ENCODE measurements at regions not wholly inside any gene's neighbourhood (a gene's known extent, or its start where the extent isn't known, plus 50 kb on each side); places are given as distances from the start of the nearest gene placed in this dataset.
"Not testable (repeated sequence)": the region's sequence is repeated elsewhere in the genome, so short reads cannot be mapped to it uniquely, and the experiment has no call there.

GRCh38 chr6:170738263-170738662 is 153.8 kb upstream of the PDCD2 start:
- not testable (repeated sequence) for DNase-seq (ENCODE audit: low read depth in 2 of 2)

GRCh38 chr6:170736339-170736738 is 151.9 kb upstream of the PDCD2 start:
- DNase-seq (ENCODE audit: low read depth in 2 of 2): peak in 1 of 2 donors; percentile 0

- not testable (repeated sequence) for DNase-seq (ENCODE audit: low read depth in 2 of 2)
Observed at GRCh38 chr6:170717082-170717481, 132.6 kb upstream of the PDCD2 start.

GRCh38 chr6:170712702-170713101 is 128.3 kb upstream of the PDCD2 start:
- peak in 1 of 2 donors; percentile 0 for DNase-seq (ENCODE audit: low read depth in 2 of 2)

GRCh38 chr6:170700178-170700577 is 115.7 kb upstream of the PDCD2 start:
- not testable (repeated sequence) for DNase-seq (ENCODE audit: low read depth in 2 of 2)
